SHP77 treated with DMSO at 0.1 percent for 48 hours (cell line): ENCODE measurements at regions not wholly inside any gene's neighbourhood (a gene's known extent, or its start where the extent isn't known, plus 50 kb on each side); places are given as distances from the start of the nearest gene placed in this dataset.
"Not testable (repeated sequence)": the region's sequence is repeated elsewhere in the genome, so short reads cannot be mapped to it uniquely, and the experiment has no call there.

ENCODE experiments used
- DNase-seq: peaks from one replicate; lab custom pipeline; 2025; lab: John Stamatoyannopoulos, UW

- DNase-seq, result peak; percentile 24
These were observed 95.2 kb upstream of the PCED1B start for GRCh38 chr12:46983959-46984841.

- DNase-seq, result no peak
These were observed 93.6 kb upstream of the PCED1B start for GRCh38 chr12:46985816-46986215.

DNA sequence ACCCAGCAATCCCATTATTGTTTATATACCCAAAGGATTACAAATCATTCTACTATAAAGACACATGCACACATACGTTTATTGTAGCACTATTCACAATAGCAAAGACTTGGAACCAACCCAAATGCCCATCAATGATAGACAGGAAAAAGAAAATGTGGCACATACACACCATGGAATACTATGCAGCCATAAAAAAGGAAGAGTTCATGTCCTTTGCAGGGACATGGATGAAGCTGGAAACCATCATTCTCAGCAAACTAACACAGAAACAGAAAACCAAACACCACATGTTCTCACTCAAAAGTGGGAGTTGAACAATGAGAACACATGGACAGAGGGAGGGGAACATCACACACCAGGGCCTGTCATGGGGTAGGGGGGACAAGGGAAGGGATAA lies 91.3 kb upstream of the PCED1B start:
- not testable (repeated sequence) for DNase-seq

DNA sequence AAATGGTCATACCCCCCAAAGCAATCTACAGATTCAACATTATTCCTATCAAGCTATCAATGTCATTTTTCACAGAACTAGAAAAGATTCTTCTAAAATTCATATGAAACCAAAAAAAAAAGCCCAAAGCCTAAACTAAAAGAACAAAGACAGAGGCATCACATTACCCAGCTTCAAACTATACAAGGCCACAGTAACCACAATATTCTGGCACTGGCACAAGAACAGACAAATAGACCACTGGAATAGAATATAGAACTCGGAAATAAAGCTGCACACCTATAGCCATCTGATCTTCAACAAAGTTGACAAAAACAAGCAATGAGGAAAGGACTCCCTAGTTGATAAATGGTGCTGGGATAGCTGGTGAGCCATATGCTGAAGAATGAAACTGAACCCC lies 89.2 kb upstream of the PCED1B start:
- DNase-seq, result no peak

DNA sequence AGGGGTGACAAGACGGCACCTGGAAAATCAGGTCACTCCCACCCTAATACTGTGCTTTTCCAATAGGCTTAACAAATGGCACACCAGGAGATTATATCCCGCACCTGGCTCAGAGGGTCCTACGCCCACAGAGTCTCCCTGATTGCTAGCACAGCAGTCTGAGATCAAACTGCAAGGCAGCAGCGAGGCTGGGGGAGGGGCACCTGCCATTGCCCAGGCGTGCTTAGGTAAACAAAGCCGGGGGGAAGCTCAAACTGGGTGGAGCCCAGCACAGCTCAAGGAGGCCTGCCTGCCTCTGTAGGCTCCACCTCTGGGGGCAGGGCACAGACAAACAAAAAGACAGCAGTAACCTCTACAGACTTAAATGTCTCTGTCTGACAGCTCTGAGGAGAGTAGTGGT lies 87.4 kb upstream of the PCED1B start:
- peak; percentile 32 for DNase-seq

- no peak for DNase-seq
These were observed 80.5 kb upstream of the PCED1B start for GRCh38 chr12:46998811-46999368.

DNA sequence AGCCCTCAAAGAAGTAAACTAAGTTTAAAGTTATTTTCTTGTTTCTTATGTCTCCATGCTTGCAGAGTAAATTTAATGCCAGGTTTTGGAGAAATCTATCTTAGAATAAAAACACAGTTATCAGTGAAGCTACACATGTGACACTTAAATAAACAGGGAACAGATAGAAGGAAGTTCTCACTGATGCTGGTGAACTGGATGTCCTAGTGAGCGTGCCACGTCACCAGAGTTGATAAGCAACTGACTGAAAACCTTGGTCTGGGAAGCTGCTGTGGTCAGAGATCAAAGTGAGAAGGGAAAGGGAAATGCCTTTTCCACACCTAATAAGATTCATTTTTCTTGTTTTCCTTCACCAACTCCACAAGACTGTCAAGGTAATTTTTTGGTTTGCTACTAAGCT lies 74.8 kb upstream of the PCED1B start:
- no peak for DNase-seq

GRCh38 chr12:47007048-47007447 lies 72.4 kb upstream of the PCED1B start:
- no peak for DNase-seq

DNA sequence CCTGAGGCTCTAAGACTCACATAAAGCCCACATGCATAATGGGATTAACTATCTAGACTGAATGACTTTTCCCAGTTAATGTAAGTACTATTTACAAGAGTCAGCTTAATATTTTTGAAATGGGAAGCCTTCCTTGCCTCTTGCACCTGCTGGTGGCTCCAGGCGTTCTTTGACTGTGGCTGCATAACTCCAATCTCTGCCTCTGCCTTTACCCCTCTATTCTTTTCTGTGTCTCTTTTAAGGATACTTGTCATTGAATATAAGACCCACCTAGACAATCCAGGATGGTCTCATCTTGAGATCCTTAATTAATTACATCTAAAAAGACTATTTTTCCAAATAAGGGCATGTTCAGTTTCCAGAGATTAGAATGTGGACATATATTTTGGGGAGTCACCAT lies 66.9 kb upstream of the PCED1B start:
- DNase-seq, result no peak

GRCh38 chr12:47014474-47014873 lies 64.9 kb upstream of the PCED1B start:
- DNase-seq, result no peak

DNA sequence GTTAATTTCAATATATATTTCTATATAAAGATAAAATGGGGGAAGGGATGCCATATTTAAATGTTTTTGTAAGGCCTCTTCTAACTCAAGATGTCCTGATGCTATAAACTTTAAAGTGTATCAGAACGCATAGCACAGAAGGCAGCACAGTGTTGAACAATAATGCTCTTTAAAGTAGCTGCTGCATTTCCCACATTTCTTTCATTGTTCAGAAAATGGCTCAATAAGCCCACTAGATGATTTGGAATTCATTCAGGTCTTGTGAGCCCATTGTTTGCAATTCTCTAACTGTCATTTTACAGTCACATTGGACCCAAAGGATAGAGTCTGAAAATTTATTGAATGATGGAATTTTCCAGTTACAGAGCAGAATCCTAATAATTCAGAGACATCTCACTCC lies 64.0 kb upstream of the PCED1B start:
- no peak for DNase-seq

DNA sequence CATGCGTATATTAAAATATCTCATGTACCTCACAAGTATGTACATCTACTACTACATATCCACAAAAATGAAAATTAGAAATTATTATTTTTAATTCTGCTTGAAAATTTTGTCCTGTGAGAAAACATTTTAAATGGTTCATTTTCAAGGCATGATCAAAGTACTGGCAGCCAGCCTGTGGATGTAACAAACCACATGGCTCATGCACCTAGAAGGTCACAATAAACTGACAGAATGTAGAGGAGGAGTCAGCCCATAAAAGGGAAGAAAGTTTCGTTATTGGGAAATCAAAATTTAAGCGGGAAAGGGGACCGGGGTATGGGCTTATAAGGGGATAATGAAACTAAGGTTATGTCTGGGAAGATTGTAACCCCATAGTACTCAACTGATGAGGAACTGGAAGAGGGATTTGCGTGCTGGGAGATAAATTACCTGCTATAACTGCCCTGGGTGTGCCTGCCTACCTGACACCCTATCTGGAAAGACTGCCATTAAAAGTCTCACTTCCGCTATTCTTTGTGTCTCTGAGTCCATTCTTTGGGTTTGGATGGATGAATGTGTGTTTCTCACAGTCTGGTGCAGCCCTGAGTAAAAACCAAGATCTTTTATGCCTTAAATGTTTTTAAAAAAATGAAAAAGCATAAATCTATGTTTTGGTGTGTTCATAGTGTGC lies 62.2 kb upstream of the PCED1B start:
- no peak for DNase-seq

DNA sequence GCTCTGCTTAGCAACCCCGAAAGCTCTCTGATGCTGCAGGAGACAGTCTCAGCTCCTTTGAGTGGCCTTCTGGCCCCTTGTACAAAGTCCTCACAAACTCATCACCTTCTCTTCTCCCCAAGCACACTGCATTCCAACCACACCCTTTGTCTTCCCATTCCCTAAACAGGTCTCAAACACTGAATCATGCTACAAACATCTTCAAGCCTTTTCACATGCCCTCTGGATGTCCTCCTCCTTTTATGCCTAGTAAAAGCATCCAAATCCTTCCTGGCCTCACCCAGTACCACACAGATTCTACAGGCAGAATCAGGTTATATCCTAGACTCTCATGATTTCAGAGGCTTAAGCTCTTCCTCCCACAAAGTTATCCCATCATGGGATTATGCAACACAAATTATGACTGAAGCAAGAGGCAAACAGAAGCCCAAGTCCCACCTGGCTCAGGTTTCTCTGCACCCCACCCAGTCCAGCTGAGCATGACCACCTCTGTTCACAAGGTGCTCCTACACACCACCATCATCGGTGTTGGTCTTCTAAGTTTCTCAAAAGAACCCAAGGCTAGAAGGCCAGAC lies 61.4 kb upstream of the PCED1B start:
- DNase-seq, result no peak

DNA sequence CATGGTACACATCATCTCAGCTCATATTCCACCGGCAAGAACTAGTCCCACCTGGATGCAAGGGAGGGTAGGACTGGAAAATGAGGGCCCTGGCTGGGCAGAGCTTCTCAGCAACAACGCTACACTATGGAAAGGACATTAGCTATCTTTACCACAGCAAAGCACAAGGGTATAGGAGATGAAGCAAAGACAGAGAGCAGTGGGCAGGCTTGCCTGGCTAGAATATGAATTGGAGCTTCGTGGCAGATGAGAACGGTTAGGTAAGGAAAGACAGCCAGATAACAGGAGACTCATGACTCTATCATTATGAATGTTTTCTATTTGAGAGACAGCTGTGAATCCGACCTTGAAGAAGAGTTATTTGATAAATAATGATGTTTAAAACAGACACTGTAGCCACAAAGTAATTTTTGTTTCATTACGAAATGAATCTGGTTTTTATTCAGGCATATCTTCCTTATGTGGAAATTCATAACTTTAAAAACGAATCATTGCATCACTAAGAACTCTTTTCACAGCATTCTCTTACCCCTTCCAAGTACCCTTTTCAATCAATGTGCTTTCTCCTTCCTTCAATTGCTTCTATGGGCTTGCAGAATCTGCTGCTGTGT lies 59.1 kb upstream of the PCED1B start:
- DNase-seq, result no peak

- peak; percentile 23 for DNase-seq
These were observed 58.1 kb upstream of the PCED1B start for GRCh38 chr12:47021298-47021697.

DNA sequence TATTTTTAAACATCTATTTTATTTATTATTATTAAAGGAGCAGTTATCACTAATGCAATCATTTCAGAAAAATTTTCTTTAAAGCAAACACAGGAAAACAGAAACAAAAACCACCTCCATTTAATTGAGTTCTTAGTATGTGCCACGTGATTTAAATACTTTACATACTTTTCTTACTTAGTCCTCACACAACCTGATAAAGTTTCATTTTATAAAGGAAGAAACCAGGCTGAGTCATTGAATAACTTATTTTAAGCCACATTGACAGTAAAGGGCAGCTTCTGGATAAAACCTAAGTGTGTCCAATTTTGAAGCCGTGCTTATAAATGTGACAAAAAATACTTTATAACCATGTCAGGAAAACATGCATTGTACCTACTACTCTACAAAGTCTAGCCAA lies 57.1 kb upstream of the PCED1B start:
- no peak for DNase-seq

DNA sequence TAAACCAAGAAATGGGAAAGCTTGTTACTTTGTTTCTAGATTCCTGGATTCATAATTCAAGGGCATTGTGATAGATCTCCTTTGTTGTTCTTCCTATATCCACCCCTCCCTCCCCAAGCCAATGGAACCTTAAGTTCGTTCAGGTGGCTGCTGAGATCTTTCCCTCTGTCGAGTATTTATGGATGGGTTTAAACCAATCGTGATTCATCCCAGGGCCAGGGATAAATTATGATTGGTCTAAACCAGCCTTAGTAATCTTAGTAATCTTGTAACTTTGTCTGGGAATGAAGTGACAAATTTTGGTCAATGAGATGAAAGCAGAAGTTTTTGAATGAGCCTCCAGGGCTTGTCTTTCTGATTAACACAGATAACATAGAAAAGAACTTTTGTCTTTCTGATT lies 56.1 kb upstream of the PCED1B start:
- DNase-seq, result no peak

- DNase-seq, result no peak
These were observed 55.5 kb upstream of the PCED1B start for GRCh38 chr12:47023953-47024352.

GRCh38 chr12:47024463-47024862 lies 55.0 kb upstream of the PCED1B start:
- no peak for DNase-seq

- DNase-seq, result no peak
These were observed 54.1 kb upstream of the PCED1B start for GRCh38 chr12:47025349-47025748.

- DNase-seq, result no peak
These were observed 53.6 kb upstream of the PCED1B start for GRCh38 chr12:47025798-47026197.

- DNase-seq, result no peak
These were observed 53.1 kb upstream of the PCED1B start for GRCh38 chr12:47026291-47026690.
